ENCODE measurements at regions not wholly inside any gene's neighbourhood (a gene's known extent, or its start where the extent isn't known, plus 50 kb on each side); places are given as distances from the start of the nearest gene placed in this dataset.
A peak's percentile ranks its signal among the peaks of the same experiment; 100 is the strongest.

DNA sequence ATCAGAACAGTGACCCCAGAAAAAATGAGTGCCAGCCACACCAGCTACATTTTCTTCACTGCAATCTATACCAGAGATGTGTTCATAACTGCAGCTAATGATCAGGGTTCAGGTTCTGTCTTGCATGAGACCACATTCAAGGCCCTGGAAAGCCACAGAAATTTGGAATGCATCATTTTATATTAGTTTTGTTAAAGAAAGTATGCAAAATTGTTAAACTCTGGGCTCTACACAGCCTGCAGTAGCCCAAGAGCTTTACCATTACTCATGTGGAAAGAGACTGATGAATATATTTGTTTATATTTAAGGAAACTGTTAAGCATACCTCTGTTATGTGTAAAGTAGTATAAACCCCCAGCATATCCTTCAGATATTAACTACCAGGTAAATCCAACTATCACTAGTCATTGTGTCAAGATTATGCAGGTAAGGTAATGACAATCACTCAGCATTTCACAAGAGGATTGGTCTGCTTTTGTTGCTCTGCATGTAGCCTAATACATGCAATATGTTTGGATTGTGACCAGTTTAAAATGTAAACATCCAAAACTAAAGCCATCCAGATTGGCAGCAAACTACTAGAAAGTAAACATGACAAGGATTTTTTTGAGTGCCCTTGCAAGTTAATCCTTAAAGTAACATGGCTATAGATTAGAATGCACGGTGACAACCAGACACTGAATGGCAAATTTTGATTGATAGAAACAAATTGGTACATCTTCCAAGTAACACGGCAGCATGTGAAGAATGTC, 429.1 kb upstream of the ARGLU1 start:
- no peaks in the 10 kb centered on the region for H3K36me3 ChIP-seq (ENCODE audit: control insufficient read depth, insufficient read depth, low read length)
- H3K4me3 ChIP-seq (ENCODE audit: low read depth, low read length): no peak overlapping the region
- no peaks in the 10 kb centered on the region for H3K4me1 ChIP-seq (ENCODE audit: control insufficient read depth, insufficient read depth, low read length)
- WGBS (ENCODE audit: insufficient coverage): 70% methylated on average over 2 of the region's 2 CpGs
- H3K9me3 ChIP-seq (ENCODE audit: control insufficient read depth, insufficient read depth, low read length): no peaks in the 10 kb centered on the region
- no peak for DNase-seq (ENCODE audit: low read depth in 4 of 6, low spot score in 6 of 6)
- no peaks in the 10 kb centered on the region for H3K27me3 ChIP-seq (ENCODE audit: control insufficient read depth, insufficient read depth, low read length)
- H3K27ac ChIP-seq (ENCODE audit: low read depth, low read length): no peak overlapping the region

DNA sequence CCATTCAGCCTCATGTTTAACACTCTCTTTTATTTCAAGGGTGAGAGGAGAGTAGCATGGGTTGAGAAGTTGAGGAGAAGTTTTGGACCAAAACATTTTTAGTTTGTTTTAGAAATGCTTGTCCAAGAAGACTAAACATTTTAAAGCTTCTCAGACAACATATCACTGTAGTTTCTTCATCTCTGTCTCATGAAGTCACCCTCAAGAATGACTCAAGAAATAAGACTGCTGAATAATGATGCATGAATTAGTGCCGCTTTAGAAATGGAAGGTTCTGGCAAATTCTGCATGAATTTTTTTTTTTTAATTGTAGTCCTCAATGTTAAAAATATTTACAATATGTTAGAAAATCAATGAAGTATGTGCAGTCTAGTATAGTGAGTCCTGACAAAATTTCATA, 422.7 kb upstream of the ARGLU1 start:
- H3K4me3 ChIP-seq (ENCODE audit: low read depth, low read length): no peak overlapping the region
- no CpG with 5 or more reads among the region's 1 CpG for WGBS (ENCODE audit: insufficient coverage)
- no peak for DNase-seq (ENCODE audit: low read depth in 4 of 6, low spot score in 6 of 6)
- H3K27ac ChIP-seq (ENCODE audit: low read depth, low read length): no peak overlapping the region
- H3K4me1 ChIP-seq (ENCODE audit: control insufficient read depth, insufficient read depth, low read length): peaks cover 9% of the 10 kb centered on the region
- H3K36me3 ChIP-seq (ENCODE audit: control insufficient read depth, insufficient read depth, low read length): no peaks in the 10 kb centered on the region
- no peaks in the 10 kb centered on the region for H3K9me3 ChIP-seq (ENCODE audit: control insufficient read depth, insufficient read depth, low read length)
- H3K27me3 ChIP-seq (ENCODE audit: control insufficient read depth, insufficient read depth, low read length): no peaks in the 10 kb centered on the region

DNA sequence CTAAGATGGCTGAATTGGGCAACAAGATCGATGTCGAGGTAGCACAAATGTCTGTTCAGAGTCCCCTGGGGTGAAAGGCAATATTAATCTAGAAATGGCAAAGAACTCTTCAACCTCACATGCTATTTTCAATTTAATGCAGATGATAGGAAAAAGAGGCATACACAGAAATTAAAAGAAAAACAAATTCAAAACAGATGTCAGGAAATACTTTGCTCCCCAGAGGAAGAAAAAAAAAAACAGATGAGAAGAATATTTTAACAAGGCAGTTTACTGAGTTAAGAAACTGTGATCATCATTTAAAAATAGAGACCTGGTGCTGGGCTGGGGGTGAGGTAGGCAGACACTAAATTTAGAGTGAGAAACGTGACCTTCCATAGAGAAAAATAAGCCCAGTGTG, 421.9 kb upstream of the ARGLU1 start:
- Histone ChIP-seq H3K9me3 (ENCODE audit: control insufficient read depth, insufficient read depth, low read length) (no peaks in the 10 kb centered on the region), H3K27me3 (ENCODE audit: control insufficient read depth, insufficient read depth, low read length) (no peaks in the 10 kb centered on the region), H3K4me3 (ENCODE audit: low read depth, low read length) (no peak overlapping the region), H3K4me1 (ENCODE audit: control insufficient read depth, insufficient read depth, low read length) (peaks cover 9% of the 10 kb centered on the region), H3K27ac (ENCODE audit: low read depth, low read length) (no peak overlapping the region), H3K36me3 (ENCODE audit: control insufficient read depth, insufficient read depth, low read length) (no peaks in the 10 kb centered on the region)
- no peak for DNase-seq (ENCODE audit: low read depth in 4 of 6, low spot score in 6 of 6)
- WGBS (ENCODE audit: insufficient coverage): no CpG with 5 or more reads among the region's 3 CpGs

DNA sequence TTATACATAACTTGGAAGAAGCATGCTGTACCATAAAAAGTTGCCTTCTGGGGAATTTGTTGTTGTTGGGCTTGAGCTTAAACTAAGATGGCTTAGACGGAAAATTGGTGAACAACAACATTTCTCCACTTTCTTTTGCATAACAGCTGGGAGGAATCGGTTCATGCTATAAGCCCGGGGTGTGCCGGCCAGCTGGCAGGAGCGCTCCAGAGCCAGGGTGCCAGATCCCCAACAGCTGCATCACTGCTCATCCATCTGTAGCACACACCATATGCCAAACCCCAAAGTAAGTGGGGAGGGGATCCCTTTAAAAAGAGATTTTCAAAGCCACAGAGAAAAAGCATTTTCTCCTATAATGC, 419.5 kb upstream of the ARGLU1 start:
- WGBS (ENCODE audit: insufficient coverage): 80% methylated on average over 1 of the region's 5 CpGs
- Histone ChIP-seq H3K4me1 (ENCODE audit: control insufficient read depth, insufficient read depth, low read length) (peaks cover 9% of the 10 kb centered on the region), H3K27ac (ENCODE audit: low read depth, low read length) (no peak overlapping the region), H3K4me3 (ENCODE audit: low read depth, low read length) (no peak overlapping the region), H3K27me3 (ENCODE audit: control insufficient read depth, insufficient read depth, low read length) (no peaks in the 10 kb centered on the region), H3K9me3 (ENCODE audit: control insufficient read depth, insufficient read depth, low read length) (no peaks in the 10 kb centered on the region), H3K36me3 (ENCODE audit: control insufficient read depth, insufficient read depth, low read length) (no peaks in the 10 kb centered on the region)
- peak in 2 of 6 donors; percentile 77 to 78 for DNase-seq (ENCODE audit: low read depth in 4 of 6, low spot score in 6 of 6)

DNA sequence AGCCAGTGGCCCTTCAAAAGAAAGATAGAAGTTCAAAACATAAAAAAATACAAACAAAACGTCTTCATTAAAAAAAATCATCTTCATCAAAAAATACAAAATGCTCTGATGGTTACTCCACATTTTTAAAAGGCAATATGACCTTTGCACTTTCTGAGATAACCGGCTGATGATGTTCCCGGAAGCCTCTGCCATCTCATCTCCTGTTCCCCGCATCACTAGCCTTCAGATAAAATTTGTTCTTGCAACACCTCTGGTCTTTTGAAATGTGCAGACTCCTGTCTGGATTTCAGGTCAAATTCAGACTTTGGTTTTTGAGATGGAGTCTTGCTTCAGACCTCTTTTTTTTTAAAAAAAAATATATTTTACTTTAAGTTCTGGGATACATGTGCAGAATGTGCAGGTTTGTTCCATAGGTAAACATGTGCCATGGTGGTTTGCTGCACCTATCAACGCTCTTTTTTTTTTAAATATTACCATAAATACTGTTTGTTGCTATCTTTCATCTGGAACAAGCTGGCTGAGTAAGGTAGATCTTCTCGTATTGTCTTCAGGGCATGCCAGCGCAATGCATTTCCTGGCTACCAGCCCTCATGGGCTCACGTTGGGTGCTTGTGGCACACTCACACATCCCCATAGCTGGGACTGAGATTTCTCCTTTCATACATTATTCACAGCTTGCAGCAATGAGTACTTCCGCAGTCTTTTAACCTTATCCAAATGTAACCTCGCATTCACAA, 418.9 kb upstream of the ARGLU1 start:
- peaks cover 9% of the 10 kb centered on the region for H3K4me1 ChIP-seq (ENCODE audit: control insufficient read depth, insufficient read depth, low read length)
- no peak overlapping the region for H3K27ac ChIP-seq (ENCODE audit: low read depth, low read length)
- no peak for DNase-seq (ENCODE audit: low read depth in 4 of 6, low spot score in 6 of 6)
- no peak overlapping the region for H3K4me3 ChIP-seq (ENCODE audit: low read depth, low read length)
- no peaks in the 10 kb centered on the region for H3K36me3 ChIP-seq (ENCODE audit: control insufficient read depth, insufficient read depth, low read length)
- H3K27me3 ChIP-seq (ENCODE audit: control insufficient read depth, insufficient read depth, low read length): no peaks in the 10 kb centered on the region
- 83% methylated on average over 6 of the region's 10 CpGs for WGBS (ENCODE audit: insufficient coverage)
- H3K9me3 ChIP-seq (ENCODE audit: control insufficient read depth, insufficient read depth, low read length): no peaks in the 10 kb centered on the region

DNA sequence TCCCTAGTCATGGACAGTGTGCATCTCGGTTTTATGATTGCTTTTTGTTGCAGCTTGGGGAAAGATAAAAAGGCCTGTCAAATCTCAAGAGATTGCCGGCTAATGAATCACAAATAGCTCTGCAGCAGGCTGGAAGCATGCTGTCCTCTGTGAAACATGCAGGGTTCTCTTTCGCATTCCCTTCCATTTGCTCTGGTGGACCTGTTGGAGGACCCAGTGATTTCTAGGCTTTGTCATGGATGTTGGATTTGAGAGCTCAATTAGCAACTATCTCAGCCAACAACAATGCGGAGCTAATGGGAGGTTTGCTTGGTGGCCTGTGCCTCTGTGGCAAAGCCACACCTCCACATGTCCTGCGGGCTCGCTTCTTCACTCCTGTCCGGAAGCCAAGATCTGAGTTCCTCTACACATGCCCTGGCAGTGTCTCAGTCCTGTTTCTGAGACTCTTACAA, 418.1 kb upstream of the ARGLU1 start:
- Histone ChIP-seq H3K27me3 (ENCODE audit: control insufficient read depth, insufficient read depth, low read length) (no peaks in the 10 kb centered on the region), H3K36me3 (ENCODE audit: control insufficient read depth, insufficient read depth, low read length) (no peaks in the 10 kb centered on the region), H3K27ac (ENCODE audit: low read depth, low read length) (no peak overlapping the region), H3K9me3 (ENCODE audit: control insufficient read depth, insufficient read depth, low read length) (no peaks in the 10 kb centered on the region), H3K4me3 (ENCODE audit: low read depth, low read length) (no peak overlapping the region), H3K4me1 (ENCODE audit: control insufficient read depth, insufficient read depth, low read length) (peaks cover 9% of the 10 kb centered on the region)
- WGBS (ENCODE audit: insufficient coverage): 81% methylated on average over 4 of the region's 7 CpGs
- DNase-seq (ENCODE audit: low read depth in 4 of 6, low spot score in 6 of 6): peak in 1 of 6 donors; percentile 73

DNA sequence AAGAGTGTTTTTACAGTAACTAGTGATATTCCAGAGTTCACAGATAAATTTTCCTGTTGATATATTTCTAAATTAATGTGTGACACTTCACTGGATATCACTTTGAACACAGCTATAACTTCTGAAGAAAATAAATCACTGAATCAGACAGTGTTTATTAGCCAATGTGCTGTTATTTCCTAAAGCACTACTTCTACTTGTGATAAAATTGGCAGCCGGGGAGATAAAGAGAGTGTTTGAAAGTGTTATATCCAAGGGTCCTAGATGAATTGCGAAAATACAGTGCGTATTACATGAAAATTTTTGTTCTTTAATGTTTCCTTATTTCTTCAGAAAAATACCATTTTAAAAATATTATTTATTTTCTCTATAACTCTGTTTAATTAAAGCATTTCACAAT, 417.5 kb upstream of the ARGLU1 start:
- no peaks in the 10 kb centered on the region for H3K27me3 ChIP-seq (ENCODE audit: control insufficient read depth, insufficient read depth, low read length)
- DNase-seq (ENCODE audit: low read depth in 4 of 6, low spot score in 6 of 6): peak in 1 of 6 donors; percentile 49
- H3K36me3 ChIP-seq (ENCODE audit: control insufficient read depth, insufficient read depth, low read length): no peaks in the 10 kb centered on the region
- H3K4me3 ChIP-seq (ENCODE audit: low read depth, low read length): no peak overlapping the region
- WGBS (ENCODE audit: insufficient coverage): no CpG with 5 or more reads among the region's 3 CpGs
- H3K27ac ChIP-seq (ENCODE audit: low read depth, low read length): no peak overlapping the region
- no peaks in the 10 kb centered on the region for H3K9me3 ChIP-seq (ENCODE audit: control insufficient read depth, insufficient read depth, low read length)
- peaks cover 9% of the 10 kb centered on the region for H3K4me1 ChIP-seq (ENCODE audit: control insufficient read depth, insufficient read depth, low read length)

DNA sequence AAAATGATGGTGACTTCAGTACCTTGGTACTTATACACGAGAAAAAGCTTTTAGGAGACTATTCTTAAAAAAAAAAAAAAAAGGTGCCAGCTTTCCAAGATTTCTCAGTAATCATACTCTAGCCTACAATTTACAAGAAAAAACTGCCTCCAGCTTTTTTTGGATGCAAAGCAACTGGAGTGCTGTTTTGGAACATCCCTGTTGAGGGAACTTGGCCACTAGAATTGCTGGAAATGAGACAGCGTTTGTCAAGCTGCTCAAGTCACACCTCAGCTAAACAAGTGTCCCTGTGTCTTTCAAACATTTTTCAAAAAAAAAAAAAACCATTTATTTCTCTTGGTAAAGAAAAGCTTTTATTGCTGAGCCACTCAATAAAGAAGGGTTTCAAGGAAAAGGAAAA, 413.1 kb upstream of the ARGLU1 start:
- Histone ChIP-seq H3K4me1 (ENCODE audit: control insufficient read depth, insufficient read depth, low read length) (peaks cover 1% of the 10 kb centered on the region), H3K27ac (ENCODE audit: low read depth, low read length) (no peak overlapping the region), H3K27me3 (ENCODE audit: control insufficient read depth, insufficient read depth, low read length) (no peaks in the 10 kb centered on the region), H3K36me3 (ENCODE audit: control insufficient read depth, insufficient read depth, low read length) (no peaks in the 10 kb centered on the region), H3K4me3 (ENCODE audit: low read depth, low read length) (no peak overlapping the region), H3K9me3 (ENCODE audit: control insufficient read depth, insufficient read depth, low read length) (no peaks in the 10 kb centered on the region)
- peak in 1 of 6 donors; percentile 90 for DNase-seq (ENCODE audit: low read depth in 4 of 6, low spot score in 6 of 6)
- no CpG with 5 or more reads among the region's 2 CpGs for WGBS (ENCODE audit: insufficient coverage)

DNA sequence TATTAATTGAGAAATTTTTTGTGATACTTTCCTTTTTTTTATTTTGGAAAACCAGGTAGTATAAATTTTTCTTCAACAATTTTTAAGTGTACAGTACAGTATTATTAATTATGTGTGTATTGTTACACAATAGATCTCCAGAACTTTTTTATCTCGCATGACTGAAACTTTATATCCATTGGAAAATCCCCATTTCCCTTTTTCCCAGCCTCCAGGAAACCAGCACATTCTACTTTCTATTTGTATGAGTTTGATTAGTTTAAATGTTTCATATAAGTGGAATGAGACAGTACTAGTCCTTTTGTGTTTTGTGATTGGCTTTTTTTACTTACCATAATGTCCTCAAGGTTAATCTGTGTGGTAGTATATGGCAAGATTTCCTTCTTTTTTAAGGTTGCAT, 399.5 kb upstream of the ARGLU1 start:
- no CpG with 5 or more reads among the region's 1 CpG for WGBS (ENCODE audit: insufficient coverage)
- H3K27ac ChIP-seq (ENCODE audit: low read depth, low read length): no peak overlapping the region
- DNase-seq (ENCODE audit: low read depth in 4 of 6, low spot score in 6 of 6): no peak
- no peaks in the 10 kb centered on the region for H3K9me3 ChIP-seq (ENCODE audit: control insufficient read depth, insufficient read depth, low read length)
- no peak overlapping the region for H3K4me3 ChIP-seq (ENCODE audit: low read depth, low read length)
- H3K4me1 ChIP-seq (ENCODE audit: control insufficient read depth, insufficient read depth, low read length): no peaks in the 10 kb centered on the region
- H3K27me3 ChIP-seq (ENCODE audit: control insufficient read depth, insufficient read depth, low read length): no peaks in the 10 kb centered on the region
- no peaks in the 10 kb centered on the region for H3K36me3 ChIP-seq (ENCODE audit: control insufficient read depth, insufficient read depth, low read length)

DNA sequence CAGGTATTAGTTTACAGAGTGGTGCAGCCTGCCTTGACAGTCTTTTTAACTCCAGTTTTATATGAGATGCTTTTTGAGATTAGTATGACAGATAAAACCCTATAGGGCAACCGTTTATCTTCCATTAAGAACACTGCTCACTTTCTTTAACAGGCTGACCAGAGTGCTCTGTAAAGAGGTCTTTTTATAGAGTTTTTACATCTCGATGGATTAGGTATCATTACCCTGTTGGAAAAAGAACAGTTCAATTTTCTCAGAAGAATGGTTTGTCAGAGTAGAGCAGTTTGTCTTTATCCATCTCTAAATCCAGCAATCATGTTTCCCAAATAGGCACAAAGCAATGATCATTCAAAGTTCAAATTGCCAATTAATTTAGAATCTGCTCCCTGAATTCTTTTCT, 395.2 kb upstream of the ARGLU1 start:
- no peaks in the 10 kb centered on the region for H3K9me3 ChIP-seq (ENCODE audit: control insufficient read depth, insufficient read depth, low read length)
- H3K4me1 ChIP-seq (ENCODE audit: control insufficient read depth, insufficient read depth, low read length): no peaks in the 10 kb centered on the region
- no peak overlapping the region for H3K4me3 ChIP-seq (ENCODE audit: low read depth, low read length)
- H3K27me3 ChIP-seq (ENCODE audit: control insufficient read depth, insufficient read depth, low read length): no peaks in the 10 kb centered on the region
- no peaks in the 10 kb centered on the region for H3K36me3 ChIP-seq (ENCODE audit: control insufficient read depth, insufficient read depth, low read length)
- no CpG with 5 or more reads among the region's 2 CpGs for WGBS (ENCODE audit: insufficient coverage)
- DNase-seq (ENCODE audit: low read depth in 4 of 6, low spot score in 6 of 6): no peak
- no peak overlapping the region for H3K27ac ChIP-seq (ENCODE audit: low read depth, low read length)
